GM19025 (cell line): ENCODE measurements at regions not wholly inside any gene's neighbourhood (a gene's known extent, or its start where the extent isn't known, plus 50 kb on each side); places are given as distances from the start of the nearest gene placed in this dataset.

Experiments
- ATAC-seq: cut with Tn5 transposase; IDR thresholded peaks from one replicate; pipeline ENCODE4 v1.9.1; 2021; ENCODE audit warnings: mild to moderate bottlenecking, low read depth, moderate library complexity; ENCODE audit not compliant: unreplicated experiment

- ATAC-seq, result no peak
Measured at GRCh38 chr6:21414065-21414464, 179.5 kb upstream of the SOX4 start.

GRCh38 chr6:21420146-21420878 is 173.2 kb upstream of the SOX4 start:
- no peak for ATAC-seq

GRCh38 chr6:21420926-21421325 is 172.6 kb upstream of the SOX4 start:
- no peak for ATAC-seq

GRCh38 chr6:21423106-21423854 is 170.3 kb upstream of the SOX4 start:
- no peak for ATAC-seq

- no peak for ATAC-seq
Measured at GRCh38 chr6:21426841-21427490, 166.6 kb upstream of the SOX4 start.

GRCh38 chr6:21429291-21429690 is 164.3 kb upstream of the SOX4 start:
- ATAC-seq, result no peak

GRCh38 chr6:21431526-21431925 is 162.0 kb upstream of the SOX4 start:
- no peak for ATAC-seq

- no peak for ATAC-seq
Measured at GRCh38 chr6:21436625-21437024, 156.9 kb upstream of the SOX4 start.

- no peak for ATAC-seq
Measured at GRCh38 chr6:21437581-21437980, 156.0 kb upstream of the SOX4 start.

- ATAC-seq, result peak; percentile 94
Measured at GRCh38 chr6:21438237-21438985, 155.1 kb upstream of the SOX4 start.

GRCh38 chr6:21438986-21439352 is 154.6 kb upstream of the SOX4 start:
- ATAC-seq, result peak; percentile 36

- ATAC-seq, result no peak
Measured at GRCh38 chr6:21441386-21441785, 152.2 kb upstream of the SOX4 start.

- ATAC-seq, result no peak
Measured at GRCh38 chr6:21442874-21443273, 150.7 kb upstream of the SOX4 start.

- ATAC-seq, result no peak
Measured at GRCh38 chr6:21444711-21445260, 148.8 kb upstream of the SOX4 start.

GRCh38 chr6:21447987-21448386 is 145.6 kb upstream of the SOX4 start:
- ATAC-seq, result no peak

GRCh38 chr6:21448485-21449109 is 145.0 kb upstream of the SOX4 start:
- no peak for ATAC-seq

GRCh38 chr6:21450149-21450548 is 143.4 kb upstream of the SOX4 start:
- no peak for ATAC-seq

- ATAC-seq, result no peak
Measured at GRCh38 chr6:21450628-21451027, 142.9 kb upstream of the SOX4 start.

- ATAC-seq, result no peak
Measured at GRCh38 chr6:21451546-21452013, 142.0 kb upstream of the SOX4 start.

GRCh38 chr6:21454262-21454661 is 139.3 kb upstream of the SOX4 start:
- ATAC-seq, result no peak
